Activated naive CD8-positive, alpha-beta T cell treated with anti-CD3 and anti-CD28 coated beads for 36 hours (primary cell): ENCODE measurements at regions not wholly inside any gene's neighbourhood (a gene's known extent, or its start where the extent isn't known, plus 50 kb on each side); places are given as distances from the start of the nearest gene placed in this dataset.
"Not testable (repeated sequence)": the region's sequence is repeated elsewhere in the genome, so short reads cannot be mapped to it uniquely, and the experiment has no call there.

ENCODE experiments used
- DNase-seq: peaks from one replicate; pipeline ENCODE4 v3.0.0; 2021
- H3K27ac Mint-ChIP-seq: one replicate; pipeline ENCODE4 v1.8.0; 2022; ENCODE audit warnings: mild to moderate bottlenecking, moderate library complexity, mixed read lengths
- H3K27me3 Mint-ChIP-seq: one replicate; pipeline ENCODE4 v1.8.0; 2022; ENCODE audit warnings: mild to moderate bottlenecking, mixed read lengths
- H3K36me3 Mint-ChIP-seq: one replicate; pipeline ENCODE4 v1.8.0; 2021; ENCODE audit warnings: mild to moderate bottlenecking, mixed read lengths
- H3K4me1 Mint-ChIP-seq: one replicate; pipeline ENCODE4 v1.8.0; 2021; ENCODE audit warnings: mixed read lengths
- H3K4me3 Mint-ChIP-seq: one replicate; pipeline ENCODE4 v1.8.0; 2022; ENCODE audit warnings: mild to moderate bottlenecking, moderate library complexity, mixed read lengths
- H3K9me3 Mint-ChIP-seq: one replicate; pipeline ENCODE4 v1.8.0; 2022; ENCODE audit warnings: mixed read lengths

- DNase-seq, result not testable (repeated sequence)
Observed at GRCh38 chrX:95165-95564, 186.0 kb upstream of the PLCXD1 start.

More at GRCh38 chrX:95165-95564, 186.0 kb upstream of the PLCXD1 start:
- not testable (repeated sequence) for H3K4me3 Mint-ChIP-seq, H3K9me3 Mint-ChIP-seq, H3K4me1 Mint-ChIP-seq, H3K36me3 Mint-ChIP-seq, H3K27me3 Mint-ChIP-seq
- H3K27ac Mint-ChIP-seq, result peak overlapping the region; percentile 62
